H9 (cell line): ENCODE measurements at regions not wholly inside any gene's neighbourhood (a gene's known extent, or its start where the extent isn't known, plus 50 kb on each side); places are given as distances from the start of the nearest gene placed in this dataset.

ENCODE experiments used
- DNase-seq: peaks from one replicate; pipeline ENCODE4 v3.0.0-alpha.2; 2017
- H2AFZ ChIP-seq: one replicate; pipeline ENCODE4 v1.6.1; 2013; ENCODE audit warnings: mild to moderate bottlenecking, low read length, control low read depth, moderate library complexity
- H2AK5ac ChIP-seq: 2 replicates; pipeline ENCODE4 v1.6.1; 2013; ENCODE audit warnings: low read length, control low read depth, mixed read lengths; ENCODE audit not compliant: insufficient read length
- H2BK120ac ChIP-seq: one replicate; pipeline ENCODE4 v1.6.1; 2013; ENCODE audit warnings: low read depth, mild to moderate bottlenecking, low read length, control low read depth, inconsistent platforms; ENCODE audit not compliant: poor library complexity, severe bottlenecking
- H2BK12ac ChIP-seq: 2 replicates; pipeline ENCODE4 v1.6.1; 2013; ENCODE audit warnings: low read length, control low read depth, mixed read lengths, low read depth; ENCODE audit not compliant: insufficient read length
- H2BK15ac ChIP-seq: 2 replicates; pipeline ENCODE4 v1.6.1; 2013; ENCODE audit warnings: low read depth, low read length, control low read depth
- H2BK20ac ChIP-seq: one replicate; pipeline ENCODE4 v1.6.1; 2013; ENCODE audit warnings: low read depth, mild to moderate bottlenecking, low read length, control low read depth, inconsistent platforms; ENCODE audit not compliant: poor library complexity, severe bottlenecking
- H2BK5ac ChIP-seq: 2 replicates; pipeline ENCODE4 v1.6.1; 2013; ENCODE audit warnings: low read length, control low read depth, mixed read lengths; ENCODE audit not compliant: insufficient read length
- H3K14ac ChIP-seq: 2 replicates; pipeline ENCODE4 v1.6.1; 2013; ENCODE audit warnings: low read length, control low read depth; ENCODE audit not compliant: insufficient read depth
- H3K18ac ChIP-seq: 2 replicates; pipeline ENCODE4 v1.6.1; 2013; ENCODE audit warnings: low read depth, mild to moderate bottlenecking, mixed read lengths, low read length, control low read depth; ENCODE audit not compliant: insufficient read length
- H3K23ac ChIP-seq: 2 replicates; pipeline ENCODE4 v1.6.1; 2013; ENCODE audit warnings: low read length, control low read depth, mixed read lengths, low read depth; ENCODE audit not compliant: insufficient read length
- H3K23me2 ChIP-seq: 2 replicates; pipeline ENCODE4 v1.6.1; 2013; ENCODE audit warnings: low read depth, mild to moderate bottlenecking, mixed read lengths, low read length, control low read depth; ENCODE audit not compliant: insufficient read length, poor library complexity, severe bottlenecking
- H3K27ac ChIP-seq: 2 replicates; pipeline ENCODE4 v1.5.1; 2013; ENCODE audit warnings: low read length, control low read depth, mixed read lengths, low read depth; ENCODE audit not compliant: insufficient read length
- H3K27me3 ChIP-seq: 2 replicates; pipeline ENCODE4 v1.6.1; 2013; ENCODE audit warnings: low read length, control low read depth, inconsistent platforms; ENCODE audit not compliant: insufficient read depth
- H3K4ac ChIP-seq: 2 replicates; pipeline ENCODE4 v1.6.1; 2013; ENCODE audit warnings: low read depth, mild to moderate bottlenecking, control low read depth, inconsistent platforms, low read length, moderate library complexity
- H3K4me1 ChIP-seq: 2 replicates; pipeline ENCODE4 v1.6.1; 2013; ENCODE audit warnings: low read length, control low read depth, inconsistent platforms; ENCODE audit not compliant: insufficient read depth
- H3K4me2 ChIP-seq: 2 replicates; pipeline ENCODE4 v1.6.1; 2013; ENCODE audit warnings: low read length, control low read depth, mixed read lengths; ENCODE audit not compliant: insufficient read length, insufficient read depth
- H3K56ac ChIP-seq: 2 replicates; pipeline ENCODE4 v1.6.1; 2013; ENCODE audit warnings: low read depth, mild to moderate bottlenecking, mixed read lengths, low read length, control low read depth; ENCODE audit not compliant: insufficient read length
- H3K79me1 ChIP-seq: 2 replicates; pipeline ENCODE4 v1.6.1; 2013; ENCODE audit warnings: low read depth, mild to moderate bottlenecking, moderate library complexity, low read length, control low read depth, inconsistent platforms; ENCODE audit not compliant: insufficient read depth, poor library complexity, severe bottlenecking
- H3K79me2 ChIP-seq: 2 replicates; pipeline ENCODE4 v1.6.1; 2013; ENCODE audit warnings: low read length, control low read depth, inconsistent platforms; ENCODE audit not compliant: insufficient read depth
- H3K9ac ChIP-seq: 2 replicates; pipeline ENCODE4 v1.6.1; 2013; ENCODE audit warnings: low read length, control low read depth, mixed read lengths; ENCODE audit not compliant: insufficient read length; ENCODE audit errors: extremely low read depth
- H3K9me3 ChIP-seq: one replicate; pipeline ENCODE4 v1.6.1; 2013; ENCODE audit warnings: low read depth, low read length, inconsistent platforms; ENCODE audit not compliant: control insufficient read depth
- H3T11ph ChIP-seq: one replicate; pipeline ENCODE4 v1.6.1; 2013; ENCODE audit warnings: mild to moderate bottlenecking, low read length, control low read depth, inconsistent platforms
- H4K20me1 ChIP-seq: one replicate; pipeline ENCODE4 v1.6.1; 2013; ENCODE audit not compliant: control insufficient read depth, insufficient read length, insufficient read depth
- H4K5ac ChIP-seq: 2 replicates; pipeline ENCODE4 v1.6.1; 2013; ENCODE audit warnings: low read depth, mild to moderate bottlenecking, mixed read lengths, low read length, control low read depth; ENCODE audit not compliant: insufficient read length
- H4K8ac ChIP-seq: replicated peaks from 2 replicates; pipeline ENCODE4 v1.6.1; 2013; ENCODE audit warnings: low read length, control low read depth, mixed read lengths, low read depth; ENCODE audit not compliant: insufficient read length
- H4K91ac ChIP-seq: 2 replicates; pipeline ENCODE4 v1.6.1; 2013; ENCODE audit warnings: low read depth, mild to moderate bottlenecking, moderate library complexity, mixed read lengths, low read length, control low read depth; ENCODE audit not compliant: insufficient read length
- H3K27ac Mint-ChIP-seq, 3 experiments: 2 replicates in 2 of 3; 3 replicates in 1 of 3; pipeline ENCODE4 v1.8.0; 2020 to 2021; ENCODE audit warnings: mixed read lengths in 3 of 3, mild to moderate bottlenecking in 1 of 3, moderate library complexity in 1 of 3
- H3K27me3 Mint-ChIP-seq: 2 replicates; pipeline ENCODE4 v1.8.0; 2021; ENCODE audit warnings: low read depth, mild to moderate bottlenecking, moderate library complexity, mixed read lengths
- H3K36me3 Mint-ChIP-seq, 3 experiments: 2 replicates in 2 of 3; 3 replicates in 1 of 3; pipeline ENCODE4 v1.8.0; 2020 to 2021; ENCODE audit warnings: low read depth in 3 of 3, mixed read lengths in 3 of 3; ENCODE audit not compliant: insufficient read depth in 1 of 3
- H3K4me1 Mint-ChIP-seq, 2 experiments: 2 replicates each; pipeline ENCODE4 v1.8.0; 2020; ENCODE audit warnings: mixed read lengths in 2 of 2
- H3K4me3 Mint-ChIP-seq, 2 experiments: 2 replicates in 1 of 2; 3 replicates in 1 of 2; pipeline ENCODE4 v1.8.0; 2020 to 2021; ENCODE audit warnings: mild to moderate bottlenecking in 2 of 2, mixed read lengths in 2 of 2, moderate library complexity in 1 of 2
- H3K9me3 Mint-ChIP-seq, 2 experiments: 2 replicates in 1 of 2; 3 replicates in 1 of 2; pipeline ENCODE4 v1.8.0; 2020; ENCODE audit warnings: mild to moderate bottlenecking in 2 of 2, mixed read lengths in 2 of 2, moderate library complexity in 1 of 2
- WGBS: extraction: QIAGEN DNeasy Blood & Tissue Kit; methylation state at CpG from one replicate; pipeline ENCODE4 v1.1.7; 2013; ENCODE audit warnings: missing lambda C conversion rate, low lambda C conversion rate, mixed read lengths; ENCODE audit not compliant: insufficient read length; ENCODE audit errors: extremely low coverage; 5-methylcytosine and 5-hydroxymethylcytosine counted together
- TF ChIP-seq, protein P1 (sequence below): fragments of 200-600 bp; sonication (generic); conservative IDR thresholded peaks from 3 replicates; pipeline ENCODE4 v1.8.0; 2021; ENCODE audit warnings: antibody characterized with exemption, mild to moderate bottlenecking

DNA sequence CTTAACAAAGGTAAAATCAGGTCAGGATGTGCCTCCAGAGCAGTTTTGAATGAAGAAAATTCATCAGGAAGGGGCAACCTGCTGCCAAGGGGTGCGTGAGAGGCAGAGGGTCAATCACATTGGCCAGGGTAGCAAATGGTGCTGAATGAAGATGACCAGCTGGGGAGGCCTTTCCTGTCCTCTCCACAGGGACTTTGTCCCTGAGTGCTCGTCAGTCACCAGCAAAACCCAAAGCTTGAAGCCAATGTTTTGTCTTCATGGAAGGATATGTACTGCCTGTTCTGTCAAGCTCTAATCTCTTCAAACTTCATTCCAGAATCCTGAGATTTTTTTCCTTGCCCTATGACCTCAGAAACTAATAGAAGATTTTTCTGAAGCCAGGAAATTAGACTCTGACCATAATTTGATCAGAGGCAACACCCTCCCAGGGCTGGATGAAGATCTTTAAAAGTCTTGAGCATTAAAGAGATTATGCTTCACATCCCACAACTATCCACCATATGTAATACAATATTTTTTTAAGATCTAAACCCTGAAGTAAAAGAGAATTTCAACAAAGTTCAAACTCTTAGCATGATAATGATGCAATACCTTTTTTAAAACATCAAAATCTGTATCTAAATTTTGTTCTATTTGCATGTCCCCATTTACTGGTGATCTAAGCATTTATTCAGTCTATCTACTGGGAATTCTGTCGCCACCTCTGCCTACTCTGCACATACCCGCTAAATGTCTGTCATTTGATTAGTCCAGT is 243.0 kb downstream of the SNX13 start:
- H3K27me3 Mint-ChIP-seq, result no peaks in the 10 kb centered on the region

More for the DNA sequence above, 243.0 kb downstream of the SNX13 start:
- Histone ChIP-seq H3K4me2 (no peak overlapping the region), H2BK5ac (no peak overlapping the region), H2BK20ac (no peak overlapping the region), H2BK12ac (no peak overlapping the region), H3K23ac (no peak overlapping the region), H3K4me1 (no peaks in the 10 kb centered on the region), H3K79me1 (no peaks in the 10 kb centered on the region), H2BK15ac (no peak overlapping the region), H4K8ac (no peak overlapping the region), H4K5ac (no peak overlapping the region), H2AK5ac (no peak overlapping the region), H3K9me3 (no peaks in the 10 kb centered on the region), H3K56ac (no peak overlapping the region), H3K18ac (no peak overlapping the region), H2BK120ac (no peak overlapping the region), H3K4ac (no peak overlapping the region), H4K91ac (no peak overlapping the region), H3K9ac (no peak overlapping the region), H3K27ac (no peak overlapping the region), H3T11ph (no peak overlapping the region), H4K20me1 (no peaks in the 10 kb centered on the region), H3K14ac (no peak overlapping the region), H3K79me2 (no peaks in the 10 kb centered on the region), H3K23me2 (no peaks in the 10 kb centered on the region), H2AFZ (no peak overlapping the region), H3K27me3 (no peaks in the 10 kb centered on the region)
- Mint-ChIP-seq H3K4me3 (no peak overlapping the region), H3K9me3 (peaks cover 20 to 22% of the 10 kb centered on the region in 2 experiments), H3K27ac (no peak overlapping the region), H3K36me3 (peaks cover 6 to 23% (median 12%) of the 10 kb centered on the region in 3 experiments), H3K4me1 (no peaks in the 10 kb centered on the region)
- TF ChIP-seq, protein P1, sequence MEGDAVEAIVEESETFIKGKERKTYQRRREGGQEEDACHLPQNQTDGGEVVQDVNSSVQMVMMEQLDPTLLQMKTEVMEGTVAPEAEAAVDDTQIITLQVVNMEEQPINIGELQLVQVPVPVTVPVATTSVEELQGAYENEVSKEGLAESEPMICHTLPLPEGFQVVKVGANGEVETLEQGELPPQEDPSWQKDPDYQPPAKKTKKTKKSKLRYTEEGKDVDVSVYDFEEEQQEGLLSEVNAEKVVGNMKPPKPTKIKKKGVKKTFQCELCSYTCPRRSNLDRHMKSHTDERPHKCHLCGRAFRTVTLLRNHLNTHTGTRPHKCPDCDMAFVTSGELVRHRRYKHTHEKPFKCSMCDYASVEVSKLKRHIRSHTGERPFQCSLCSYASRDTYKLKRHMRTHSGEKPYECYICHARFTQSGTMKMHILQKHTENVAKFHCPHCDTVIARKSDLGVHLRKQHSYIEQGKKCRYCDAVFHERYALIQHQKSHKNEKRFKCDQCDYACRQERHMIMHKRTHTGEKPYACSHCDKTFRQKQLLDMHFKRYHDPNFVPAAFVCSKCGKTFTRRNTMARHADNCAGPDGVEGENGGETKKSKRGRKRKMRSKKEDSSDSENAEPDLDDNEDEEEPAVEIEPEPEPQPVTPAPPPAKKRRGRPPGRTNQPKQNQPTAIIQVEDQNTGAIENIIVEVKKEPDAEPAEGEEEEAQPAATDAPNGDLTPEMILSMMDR, result no peak
- DNase-seq, result no peak
- no CpG with 5 or more reads among the region's 4 CpGs for WGBS
